HG02610 (cell line): ENCODE measurements at regions not wholly inside any gene's neighbourhood (a gene's known extent, or its start where the extent isn't known, plus 50 kb on each side); places are given as distances from the start of the nearest gene placed in this dataset.

Experiments
- ATAC-seq: cut with Tn5 transposase; IDR thresholded peaks from one replicate; pipeline ENCODE4 v1.9.1; 2021; ENCODE audit warnings: mild to moderate bottlenecking, moderate library complexity; ENCODE audit not compliant: unreplicated experiment

- ATAC-seq, result no peak
Measured at GRCh38 chr5:7329712-7330111, 66.2 kb upstream of the ADCY2 start.

GRCh38 chr5:7330256-7330655 lies 65.7 kb upstream of the ADCY2 start:
- ATAC-seq, result no peak

GRCh38 chr5:7331131-7331530 lies 64.8 kb upstream of the ADCY2 start:
- ATAC-seq, result no peak
